HL-60 (cell line): ENCODE measurements at regions not wholly inside any gene's neighbourhood (a gene's known extent, or its start where the extent isn't known, plus 50 kb on each side); places are given as distances from the start of the nearest gene placed in this dataset.

Experiments
- DNase-seq, 2 experiments: peaks; one replicate each; pipeline ENCODE4 v3.0.0-alpha.2; 2010 to 2020; ENCODE audit warnings: low read depth in 1 of 2, low spot score in 1 of 2
- H3K27ac ChIP-seq: fragments of 250-450 bp; sonication (Bioruptor Pico); replicated peaks from 2 replicates; pipeline ENCODE4 v1.5.1; 2020; ENCODE audit warnings: mild to moderate bottlenecking, moderate library complexity
- H3K27me3 ChIP-seq: fragments of 250-450 bp; sonication (Bioruptor Pico); 2 replicates; pipeline ENCODE4 v1.5.1; 2021; ENCODE audit warnings: mild to moderate bottlenecking, moderate library complexity; ENCODE audit not compliant: insufficient read depth, poor library complexity, severe bottlenecking
- H3K4me3 ChIP-seq: replicated peaks from 2 replicates; pipeline ENCODE4 v1.5.1; 2011; ENCODE audit warnings: mild to moderate bottlenecking, control low read depth, low read length; ENCODE audit not compliant: insufficient read depth
- CTCF ChIP-seq: IDR thresholded peaks from one replicate; pipeline ENCODE4 v1.5.1; 2011; ENCODE audit warnings: low read length, control low read depth, inconsistent platforms; ENCODE audit not compliant: insufficient read depth
- GABPA ChIP-seq: IDR thresholded peaks from 2 replicates; pipeline ENCODE4 v1.6.1; 2012; ENCODE audit warnings: low read depth
- POLR2AphosphoS5 ChIP-seq: IDR thresholded peaks from 2 replicates; pipeline ENCODE4 v1.6.1; 2012; ENCODE audit warnings: low read depth
- REST ChIP-seq: IDR thresholded peaks from 2 replicates; pipeline ENCODE4 v1.6.1; 2012; ENCODE audit warnings: low read depth; ENCODE audit not compliant: insufficient replicate concordance
- SPI1 ChIP-seq: IDR thresholded peaks from 2 replicates; pipeline ENCODE4 v1.6.1; 2012; ENCODE audit warnings: low read depth, mild to moderate bottlenecking, borderline replicate concordance

GRCh38 chr13:111597191-111597611 lies 276.8 kb downstream of the TEX29 start:
- no peak overlapping the region for H3K4me3 ChIP-seq
- no peak for DNase-seq

GRCh38 chr13:111597618-111598017 lies 277.2 kb downstream of the TEX29 start:
- DNase-seq = no peak
- Histone ChIP-seq H3K27ac (no peak overlapping the region), H3K4me3 (no peak overlapping the region), H3K27me3 (no peaks in the 10 kb centered on the region)
- no peak for TF ChIP-seq CTCF

More at GRCh38 chr13:111597191-111597611, 276.8 kb downstream of the TEX29 start:
- no peak for TF ChIP-seq GABPA
- TF ChIP-seq SPI1 = no peak
- TF ChIP-seq POLR2AphosphoS5 = no peak
- Histone ChIP-seq H3K27me3 (no peaks in the 10 kb centered on the region), H3K27ac (no peak overlapping the region)

GRCh38 chr13:111598747-111599146 lies 278.3 kb downstream of the TEX29 start:
- no peak for DNase-seq

GRCh38 chr13:111599791-111600190 lies 279.3 kb downstream of the TEX29 start:
- H3K4me3 ChIP-seq = no peak overlapping the region
- no peak for TF ChIP-seq GABPA
- no peak for TF ChIP-seq POLR2AphosphoS5
- no peak for TF ChIP-seq SPI1
- no peak for TF ChIP-seq CTCF
- no peak for TF ChIP-seq REST
- no peak overlapping the region for H3K27ac ChIP-seq
- H3K27me3 ChIP-seq = no peaks in the 10 kb centered on the region
- DNase-seq = no peak

More at GRCh38 chr13:111598747-111599146, 278.3 kb downstream of the TEX29 start:
- H3K4me3 ChIP-seq = no peak overlapping the region
- TF ChIP-seq POLR2AphosphoS5 (no peak), GABPA (no peak), CTCF (no peak), REST (no peak), SPI1 (no peak)
- H3K27me3 ChIP-seq = no peaks in the 10 kb centered on the region
- no peak overlapping the region for H3K27ac ChIP-seq
